Neural progenitor cell (in vitro differentiated cells): ENCODE measurements at regions not wholly inside any gene's neighbourhood (a gene's known extent, or its start where the extent isn't known, plus 50 kb on each side); places are given as distances from the start of the nearest gene placed in this dataset.
A peak's percentile ranks its signal among the peaks of the same experiment; 100 is the strongest.

Experiments
- DNase-seq: peaks from one replicate; pipeline ENCODE4 v3.0.0-alpha.2; 2016; ENCODE audit warnings: low spot score
- H2AFZ ChIP-seq: fragments of 200-600 bp; sonication (generic); replicated peaks from 2 replicates; pipeline ENCODE4 v1.6.1; 2016; ENCODE audit warnings: antibody characterized with exemption
- H3F3A ChIP-seq: fragments of 200-600 bp; sonication (generic); 2 replicates; pipeline ENCODE4 v1.6.1; 2016; ENCODE audit warnings: antibody characterized with exemption, low read depth
- H3K27ac ChIP-seq: fragments of 200-600 bp; sonication (generic); 2 replicates; pipeline ENCODE4 v1.5.1; 2016; ENCODE audit warnings: mild to moderate bottlenecking
- H3K27me3 ChIP-seq: fragments of 200-600 bp; sonication (generic); 2 replicates; pipeline ENCODE4 v1.6.1; 2016; ENCODE audit warnings: mild to moderate bottlenecking, moderate library complexity
- H3K36me3 ChIP-seq: fragments of 200-600 bp; sonication (generic); 2 replicates; pipeline ENCODE4 v1.5.1; 2016
- H3K4me1 ChIP-seq: fragments of 200-600 bp; sonication (generic); 2 replicates; pipeline ENCODE4 v1.6.1; 2016; ENCODE audit warnings: mixed run types
- H3K4me2 ChIP-seq: fragments of 200-600 bp; sonication (generic); 2 replicates; pipeline ENCODE4 v1.6.1; 2016
- H3K4me3 ChIP-seq: fragments of 200-600 bp; sonication (generic); 2 replicates; pipeline ENCODE4 v1.5.1; 2016
- H3K79me2 ChIP-seq: fragments of 200-600 bp; sonication (generic); 2 replicates; pipeline ENCODE4 v1.6.1; 2016; ENCODE audit warnings: low read depth
- H3K9ac ChIP-seq: fragments of 200-600 bp; sonication (generic); 2 replicates; pipeline ENCODE4 v1.6.1; 2016
- H3K9me3 ChIP-seq: fragments of 200-600 bp; sonication (generic); 2 replicates; pipeline ENCODE4 v1.5.1; 2016; ENCODE audit warnings: low read depth
- H4K20me1 ChIP-seq: fragments of 200-600 bp; sonication (generic); 2 replicates; pipeline ENCODE4 v1.6.1; 2016; ENCODE audit warnings: low read depth
- H3K27ac Mint-ChIP-seq: 3 replicates; pipeline ENCODE4 v1.8.0; 2021; ENCODE audit warnings: mixed read lengths
- H3K27me3 Mint-ChIP-seq: 2 replicates; pipeline ENCODE4 v1.8.0; 2022; ENCODE audit warnings: low read depth, mild to moderate bottlenecking, inconsistent platforms, moderate library complexity, mixed read lengths; ENCODE audit not compliant: insufficient read depth
- H3K36me3 Mint-ChIP-seq: 3 replicates; pipeline ENCODE4 v1.8.0; 2021; ENCODE audit warnings: mixed read lengths
- H3K4me1 Mint-ChIP-seq: 3 replicates; pipeline ENCODE4 v1.8.0; 2021; ENCODE audit warnings: mixed read lengths
- H3K4me3 Mint-ChIP-seq: 3 replicates; pipeline ENCODE4 v1.8.0; 2021; ENCODE audit warnings: mild to moderate bottlenecking, moderate library complexity, mixed read lengths
- H3K9me3 Mint-ChIP-seq: 3 replicates; pipeline ENCODE4 v1.8.0; 2020; ENCODE audit warnings: mixed read lengths
- CTCF ChIP-seq: fragments of 200-600 bp; sonication (generic); IDR thresholded peaks from 2 replicates; pipeline ENCODE4 v1.5.1; 2017; ENCODE audit warnings: antibody characterized with exemption, mild to moderate bottlenecking
- EZH2 ChIP-seq: fragments of 200-600 bp; sonication (generic); IDR thresholded peaks from 2 replicates; pipeline ENCODE4 v1.6.1; 2017; ENCODE audit warnings: antibody characterized with exemption, mild to moderate bottlenecking, moderate library complexity
- EZH2phosphoT487 ChIP-seq: fragments of 200-600 bp; sonication (generic); IDR thresholded peaks from 2 replicates; pipeline ENCODE4 v1.6.1; 2017; ENCODE audit warnings: antibody characterized with exemption

DNA sequence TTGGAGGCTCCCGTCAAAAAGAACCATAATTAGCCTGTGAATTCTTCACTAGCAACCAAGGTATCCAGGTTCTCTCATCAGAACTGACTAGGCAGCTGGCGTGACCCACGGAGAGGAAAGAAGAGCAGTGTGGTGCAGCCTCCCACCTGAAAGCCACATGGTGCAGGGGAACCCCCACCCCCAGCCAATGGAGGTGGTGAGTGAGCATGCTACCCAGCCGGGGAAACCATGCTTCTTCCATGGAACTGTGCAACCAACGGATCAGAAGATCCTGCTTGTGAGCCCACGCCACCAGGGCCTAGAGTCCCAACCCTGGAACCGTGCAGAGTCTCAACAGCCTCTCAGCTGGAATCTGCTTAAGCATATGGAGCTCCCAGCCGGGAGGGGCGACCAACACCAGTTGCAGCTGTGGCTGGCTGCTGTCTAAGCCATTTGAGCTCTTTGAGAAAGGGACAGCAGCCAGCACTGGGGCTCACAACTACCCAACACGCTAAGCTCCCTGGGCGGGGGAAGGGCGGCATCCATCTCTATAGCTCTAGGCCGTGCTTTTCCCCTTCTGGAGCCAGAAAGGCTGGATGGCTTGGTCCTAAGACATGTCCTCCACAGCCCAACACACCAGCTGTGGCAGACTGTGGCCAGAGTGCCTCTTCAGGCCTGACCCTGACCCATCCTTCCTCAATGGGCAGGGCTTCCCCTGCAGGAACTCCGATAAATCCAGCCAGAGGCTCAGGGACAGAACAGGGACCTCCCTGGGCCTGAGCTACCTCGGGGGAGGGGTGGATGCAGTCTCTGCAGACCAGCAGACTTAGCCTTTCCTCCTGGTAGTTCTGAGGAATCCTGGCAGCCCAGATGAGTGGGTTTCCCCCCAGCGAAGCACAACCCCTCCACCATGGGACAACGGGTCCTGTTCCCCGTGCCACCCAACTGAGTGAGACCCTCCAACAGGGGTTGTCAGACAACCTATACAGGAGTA is 151.4 kb upstream of the NXPH2 start:
- no peaks in the 10 kb centered on the region for H3K79me2 ChIP-seq
- H2AFZ ChIP-seq = peak overlapping the region; percentile 23
- H3K4me2 ChIP-seq = no peak overlapping the region
- no peaks in the 10 kb centered on the region for H4K20me1 ChIP-seq
- Mint-ChIP-seq H3K4me1 (no peaks in the 10 kb centered on the region), H3K9me3 (no peaks in the 10 kb centered on the region), H3K27ac (no peak overlapping the region), H3K36me3 (no peaks in the 10 kb centered on the region), H3K4me3 (no peak overlapping the region), H3K27me3 (peaks cover 4% of the 10 kb centered on the region)
- TF ChIP-seq EZH2 (no peak), CTCF (no peak), EZH2phosphoT487 (no peak)
- H3K36me3 ChIP-seq = no peaks in the 10 kb centered on the region
- H3K27me3 ChIP-seq = no peaks in the 10 kb centered on the region
- no peaks in the 10 kb centered on the region for H3K4me1 ChIP-seq
- peak; percentile 13 for DNase-seq
- no peak overlapping the region for H3K4me3 ChIP-seq
- H3F3A ChIP-seq = no peaks in the 10 kb centered on the region
- no peak overlapping the region for H3K9ac ChIP-seq
- no peak overlapping the region for H3K27ac ChIP-seq
- no peaks in the 10 kb centered on the region for H3K9me3 ChIP-seq

- no peaks in the 10 kb centered on the region for H3K9me3 Mint-ChIP-seq
- TF ChIP-seq EZH2 (no peak), CTCF (no peak)
- no peak overlapping the region for H3K9ac ChIP-seq
- no peak overlapping the region for H3K27ac Mint-ChIP-seq
- DNase-seq = no peak
- H3K9me3 ChIP-seq = no peaks in the 10 kb centered on the region
- no peaks in the 10 kb centered on the region for H3K36me3 Mint-ChIP-seq
- H3K36me3 ChIP-seq = no peaks in the 10 kb centered on the region
- no peaks in the 10 kb centered on the region for H3F3A ChIP-seq
- no peaks in the 10 kb centered on the region for H3K27me3 ChIP-seq
- no peaks in the 10 kb centered on the region for H3K4me1 ChIP-seq
- no peaks in the 10 kb centered on the region for H4K20me1 ChIP-seq
- H3K4me3 ChIP-seq = no peak overlapping the region
- no peak overlapping the region for H3K27ac ChIP-seq
- peaks cover 4% of the 10 kb centered on the region for H3K27me3 Mint-ChIP-seq
- H3K4me3 Mint-ChIP-seq = no peak overlapping the region
- no peaks in the 10 kb centered on the region for H3K79me2 ChIP-seq
- no peak overlapping the region for H2AFZ ChIP-seq
- no peaks in the 10 kb centered on the region for H3K4me1 Mint-ChIP-seq
- H3K4me2 ChIP-seq = no peak overlapping the region
Measured at GRCh38 chr2:138930571-138930970, 150.4 kb upstream of the NXPH2 start.

- no peaks in the 10 kb centered on the region for H3K36me3 ChIP-seq
- no peaks in the 10 kb centered on the region for H3K9me3 ChIP-seq
- DNase-seq = no peak
- no peaks in the 10 kb centered on the region for H3K36me3 Mint-ChIP-seq
- H3K9ac ChIP-seq = no peak overlapping the region
- H2AFZ ChIP-seq = no peak overlapping the region
- no peak overlapping the region for H3K4me3 ChIP-seq
- H3K4me1 Mint-ChIP-seq = no peaks in the 10 kb centered on the region
- H4K20me1 ChIP-seq = no peaks in the 10 kb centered on the region
- peaks cover 4% of the 10 kb centered on the region for H3K27me3 Mint-ChIP-seq
- no peak overlapping the region for H3K27ac ChIP-seq
- H3F3A ChIP-seq = no peaks in the 10 kb centered on the region
- H3K9me3 Mint-ChIP-seq = no peaks in the 10 kb centered on the region
- no peaks in the 10 kb centered on the region for H3K27me3 ChIP-seq
- no peak overlapping the region for H3K4me3 Mint-ChIP-seq
- no peaks in the 10 kb centered on the region for H3K4me1 ChIP-seq
- no peak overlapping the region for H3K4me2 ChIP-seq
- no peaks in the 10 kb centered on the region for H3K79me2 ChIP-seq
- no peak overlapping the region for H3K27ac Mint-ChIP-seq
- TF ChIP-seq CTCF (no peak), EZH2phosphoT487 (no peak), EZH2 (no peak)
Measured at GRCh38 chr2:138928374-138929021, 148.3 kb upstream of the NXPH2 start.
